GM23248 (cell line): ENCODE measurements at regions not wholly inside any gene's neighbourhood (a gene's known extent, or its start where the extent isn't known, plus 50 kb on each side); places are given as distances from the start of the nearest gene placed in this dataset.

Source experiments
- DNase-seq: peaks from one replicate; pipeline ENCODE4 v3.0.0-alpha.2; 2015
- H2AFZ ChIP-seq: fragments of 200-600 bp; sonication (generic); 2 replicates; pipeline ENCODE4 v1.6.1; 2016; ENCODE audit warnings: antibody characterized with exemption
- H3F3A ChIP-seq: fragments of 200-600 bp; sonication (generic); 2 replicates; pipeline ENCODE4 v1.6.1; 2016; ENCODE audit warnings: mild to moderate bottlenecking, antibody characterized with exemption, mixed run types; ENCODE audit not compliant: insufficient read depth
- H3K27ac ChIP-seq: fragments of 200-600 bp; sonication (generic); 2 replicates; pipeline ENCODE4 v1.5.1; 2016; ENCODE audit warnings: mild to moderate bottlenecking
- H3K27me3 ChIP-seq: fragments of 200-600 bp; sonication (generic); replicated peaks from 2 replicates; pipeline ENCODE4 v1.6.1; 2016; ENCODE audit warnings: mild to moderate bottlenecking; ENCODE audit not compliant: insufficient read depth
- H3K36me3 ChIP-seq: fragments of 200-600 bp; sonication (generic); 2 replicates; pipeline ENCODE4 v1.6.1; 2016; ENCODE audit warnings: low read depth, mild to moderate bottlenecking
- H3K4me1 ChIP-seq: fragments of 200-600 bp; sonication (generic); 2 replicates; pipeline ENCODE4 v1.6.1; 2016; ENCODE audit warnings: mild to moderate bottlenecking; ENCODE audit not compliant: insufficient read depth
- H3K4me2 ChIP-seq: fragments of 200-600 bp; sonication (generic); one replicate; pipeline ENCODE4 v1.6.1; 2016; ENCODE audit warnings: mild to moderate bottlenecking; ENCODE audit not compliant: unreplicated experiment
- H3K4me3 ChIP-seq: fragments of 200-600 bp; sonication (generic); 2 replicates; pipeline ENCODE4 v1.5.1; 2016; ENCODE audit warnings: mild to moderate bottlenecking
- H3K79me2 ChIP-seq: fragments of 200-600 bp; sonication (generic); 2 replicates; pipeline ENCODE4 v1.6.1; 2016; ENCODE audit warnings: mild to moderate bottlenecking; ENCODE audit not compliant: insufficient read depth
- H3K9ac ChIP-seq: fragments of 200-600 bp; sonication (generic); 2 replicates; pipeline ENCODE4 v1.6.1; 2016; ENCODE audit warnings: mild to moderate bottlenecking
- H3K9me2 ChIP-seq: fragments of 200-600 bp; sonication (generic); 2 replicates; pipeline ENCODE4 v1.6.1; 2016; ENCODE audit warnings: mixed run types, mild to moderate bottlenecking, moderate library complexity; ENCODE audit not compliant: insufficient read depth
- H3K9me3 ChIP-seq: fragments of 200-600 bp; sonication (generic); one replicate; pipeline ENCODE4 v1.6.1; 2017; ENCODE audit warnings: low read depth
- H4K20me1 ChIP-seq: fragments of 200-600 bp; sonication (generic); 2 replicates; pipeline ENCODE4 v1.6.0; 2016; ENCODE audit not compliant: insufficient read depth
- EZH2 ChIP-seq: fragments of 200-600 bp; sonication (generic); IDR thresholded peaks from 2 replicates; pipeline ENCODE4 v1.6.1; 2018; ENCODE audit warnings: antibody characterized with exemption, mild to moderate bottlenecking; ENCODE audit not compliant: insufficient read depth, poor library complexity, severe bottlenecking
- EZH2phosphoT487 ChIP-seq: fragments of 200-600 bp; sonication (generic); IDR thresholded peaks from 2 replicates; pipeline ENCODE4 v1.6.1; 2018; ENCODE audit warnings: antibody characterized with exemption, moderate library complexity, mild to moderate bottlenecking, low read depth; ENCODE audit not compliant: insufficient read depth
- WGBS, 2 experiments: methylation state at CpG; one replicate each; pipeline ENCODE4 v1.1.6; 2015 to 2017; ENCODE audit warnings: low lambda C conversion rate in 2 of 2, low coverage in 1 of 2; ENCODE audit errors: missing lambda C conversion rate in 2 of 2; 5-methylcytosine and 5-hydroxymethylcytosine counted together
- in situ Hi-C: fragments of 300-500 bp; cut with MboI; formaldehyde crosslinking; loops from 2 replicates; pipeline ENCODE4 v1.15.0; 2020

- no peaks in the 10 kb centered on the region for H3K9me3 ChIP-seq
- no peaks in the 10 kb centered on the region for H3K27me3 ChIP-seq
- H3K9ac ChIP-seq, result no peak overlapping the region
- no peak overlapping the region for H2AFZ ChIP-seq
- 22 to 23% methylated on average over 4 of the region's 4 CpGs for WGBS, 2 experiments
- TF ChIP-seq EZH2phosphoT487 (no peak), EZH2 (no peak)
- H3K36me3 ChIP-seq, result no peaks in the 10 kb centered on the region
- H3K4me3 ChIP-seq, result no peak overlapping the region
- no peaks in the 10 kb centered on the region for H3K9me2 ChIP-seq
- no peak overlapping the region for H3K4me2 ChIP-seq
- no peaks in the 10 kb centered on the region for H3F3A ChIP-seq
- peak; percentile 1 for DNase-seq
- no peaks in the 10 kb centered on the region for H4K20me1 ChIP-seq
- H3K4me1 ChIP-seq, result no peaks in the 10 kb centered on the region
- in situ Hi-C loops, result no loop called here
- no peak overlapping the region for H3K27ac ChIP-seq
- no peaks in the 10 kb centered on the region for H3K79me2 ChIP-seq
Measured at GRCh38 chr11:96607864-96608558, 218.2 kb downstream of the JRKL start.

- Histone ChIP-seq H3K27ac (no peak overlapping the region), H3K79me2 (no peaks in the 10 kb centered on the region), H2AFZ (no peak overlapping the region), H3K27me3 (no peaks in the 10 kb centered on the region), H3K4me2 (no peak overlapping the region), H3F3A (no peaks in the 10 kb centered on the region), H3K9ac (no peak overlapping the region), H4K20me1 (no peaks in the 10 kb centered on the region), H3K4me3 (no peak overlapping the region), H3K9me3 (no peaks in the 10 kb centered on the region), H3K4me1 (no peaks in the 10 kb centered on the region), H3K36me3 (no peaks in the 10 kb centered on the region), H3K9me2 (no peaks in the 10 kb centered on the region)
- in situ Hi-C loops, result no loop called here
- 20% methylated on average over 4 of the region's 4 CpGs for WGBS, 2 experiments
- DNase-seq, result no peak
- TF ChIP-seq EZH2 (no peak), EZH2phosphoT487 (no peak)
Measured at GRCh38 chr11:96614101-96614500, 224.3 kb downstream of the JRKL start.

GRCh38 chr11:96614846-96615245, 225.0 kb downstream of the JRKL start:
- Histone ChIP-seq H2AFZ (no peak overlapping the region), H3K36me3 (no peaks in the 10 kb centered on the region), H3F3A (no peaks in the 10 kb centered on the region), H3K9me3 (no peaks in the 10 kb centered on the region), H4K20me1 (no peaks in the 10 kb centered on the region), H3K27me3 (no peaks in the 10 kb centered on the region), H3K4me1 (no peaks in the 10 kb centered on the region), H3K4me2 (no peak overlapping the region), H3K4me3 (no peak overlapping the region), H3K79me2 (no peaks in the 10 kb centered on the region), H3K9ac (no peak overlapping the region), H3K27ac (no peak overlapping the region), H3K9me2 (no peaks in the 10 kb centered on the region)
- WGBS, 2 experiments, result 11 to 17% methylated on average over 4 of the region's 4 CpGs
- DNase-seq, result no peak
- in situ Hi-C loops, result no loop called here
- no peak for TF ChIP-seq EZH2phosphoT487
- TF ChIP-seq EZH2, result no peak

- no peaks in the 10 kb centered on the region for H3F3A ChIP-seq
Measured at GRCh38 chr11:96620464-96621044, 230.7 kb downstream of the JRKL start.

More at GRCh38 chr11:96620464-96621044, 230.7 kb downstream of the JRKL start:
- no peaks in the 10 kb centered on the region for H3K79me2 ChIP-seq
- H3K27ac ChIP-seq, result no peak overlapping the region
- H3K4me2 ChIP-seq, result no peak overlapping the region
- H3K36me3 ChIP-seq, result no peaks in the 10 kb centered on the region
- in situ Hi-C loops, result no loop called here
- no peak overlapping the region; the same call in 1 of the 2 replicates for H2AFZ ChIP-seq
- 0 out of 2 replicates have a peak, but pooled peaks cover 3% of the 10 kb centered on the region for H3K9me2 ChIP-seq
- no peak for DNase-seq
- no peak overlapping the region for H3K9ac ChIP-seq
- no peak for TF ChIP-seq EZH2
- no peak for TF ChIP-seq EZH2phosphoT487
- H3K4me1 ChIP-seq, result no peaks in the 10 kb centered on the region
- no peaks in the 10 kb centered on the region for H4K20me1 ChIP-seq
- H3K4me3 ChIP-seq, result no peak overlapping the region
- WGBS, 2 experiments, result 0 to 5% methylated on average over 1 of the region's 1 CpG
- no peaks in the 10 kb centered on the region for H3K9me3 ChIP-seq
- no peaks in the 10 kb centered on the region for H3K27me3 ChIP-seq
